GM23338 (cell line): ENCODE measurements at regions not wholly inside any gene's neighbourhood (a gene's known extent, or its start where the extent isn't known, plus 50 kb on each side); places are given as distances from the start of the nearest gene placed in this dataset.
"Not testable (repeated sequence)": the region's sequence is repeated elsewhere in the genome, so short reads cannot be mapped to it uniquely, and the experiment has no call there.

Source experiments
- ATAC-seq: fragments of 200-7000 bp; cut with Tn5 transposase; 3 replicates; pipeline ENCODE4 v1.9.1; 2020
- DNase-seq: peaks from one replicate; pipeline ENCODE4 v3.0.0-alpha.2; 2015; ENCODE audit warnings: low spot score
- H2AFZ ChIP-seq: fragments of 200-600 bp; sonication (generic); 2 replicates; pipeline ENCODE4 v1.8.0; 2016; ENCODE audit warnings: antibody characterized with exemption, mild to moderate bottlenecking, moderate library complexity
- H3F3A ChIP-seq: fragments of 200-600 bp; sonication (generic); replicated peaks from 2 replicates; pipeline ENCODE4 v1.8.0; 2017; ENCODE audit warnings: antibody characterized with exemption, mixed run types, low read depth
- H3K27ac ChIP-seq: fragments of 200-600 bp; sonication (generic); 2 replicates; pipeline ENCODE4 v1.6.1; 2016; ENCODE audit warnings: low read depth
- H3K27me3 ChIP-seq: fragments of 200-600 bp; sonication (generic); 2 replicates; pipeline ENCODE4 v1.8.0; 2016; ENCODE audit warnings: mild to moderate bottlenecking, mixed run types, moderate library complexity; ENCODE audit not compliant: insufficient read depth
- H3K36me3 ChIP-seq: fragments of 200-600 bp; sonication (generic); 2 replicates; pipeline ENCODE4 v1.8.0; 2016; ENCODE audit warnings: mild to moderate bottlenecking; ENCODE audit not compliant: insufficient read depth
- H3K4me1 ChIP-seq: fragments of 200-600 bp; sonication (generic); 2 replicates; pipeline ENCODE4 v1.8.0; 2016; ENCODE audit warnings: mild to moderate bottlenecking, moderate library complexity; ENCODE audit not compliant: insufficient read depth
- H3K4me2 ChIP-seq: fragments of 200-600 bp; sonication (generic); 2 replicates; pipeline ENCODE4 v1.7.1; 2017; ENCODE audit warnings: mixed run types
- H3K4me3 ChIP-seq: fragments of 200-600 bp; sonication (generic); 2 replicates; pipeline ENCODE4 v1.6.1; 2016; ENCODE audit warnings: mixed run types
- H3K79me2 ChIP-seq: fragments of 200-600 bp; sonication (generic); replicated peaks from 2 replicates; pipeline ENCODE4 v1.8.0; 2017; ENCODE audit warnings: mild to moderate bottlenecking; ENCODE audit not compliant: insufficient read depth
- H3K9me2 ChIP-seq: fragments of 200-600 bp; sonication (generic); 2 replicates; pipeline ENCODE4 v1.8.0; 2017; ENCODE audit not compliant: insufficient read depth
- H4K20me1 ChIP-seq: fragments of 200-600 bp; sonication (generic); replicated peaks from 2 replicates; pipeline ENCODE4 v1.8.0; 2017; ENCODE audit warnings: mild to moderate bottlenecking; ENCODE audit not compliant: insufficient read depth
- H3K27ac Mint-ChIP-seq: 2 replicates; pipeline ENCODE4 v1.8.0; 2020; ENCODE audit warnings: inconsistent platforms, mild to moderate bottlenecking, moderate library complexity, mixed read lengths
- H3K27me3 Mint-ChIP-seq: 3 replicates; pipeline ENCODE4 v1.8.0; 2022; ENCODE audit warnings: low read depth, mild to moderate bottlenecking, moderate library complexity, mixed read lengths, inconsistent platforms; ENCODE audit not compliant: insufficient read depth, poor library complexity
- H3K36me3 Mint-ChIP-seq: 3 replicates; pipeline ENCODE4 v1.8.0; 2021; ENCODE audit warnings: low read depth, mild to moderate bottlenecking, inconsistent platforms, moderate library complexity, mixed read lengths
- H3K4me1 Mint-ChIP-seq: 3 replicates; pipeline ENCODE4 v1.8.0; 2020; ENCODE audit warnings: mild to moderate bottlenecking, inconsistent platforms, mixed read lengths
- H3K4me3 Mint-ChIP-seq: 3 replicates; pipeline ENCODE4 v1.8.0; 2021; ENCODE audit warnings: moderate library complexity, mild to moderate bottlenecking, inconsistent platforms, mixed read lengths
- H3K9me3 Mint-ChIP-seq: 3 replicates; pipeline ENCODE4 v1.8.0; 2020; ENCODE audit warnings: moderate library complexity, mild to moderate bottlenecking, inconsistent platforms, mixed read lengths
- CREB1 ChIP-seq: fragments of 250-450 bp; sonication (Bioruptor Pico); IDR thresholded peaks from 2 replicates; pipeline ENCODE4 v1.5.0; 2020; ENCODE audit warnings: low read depth, mild to moderate bottlenecking, moderate library complexity
- EZH2 ChIP-seq: fragments of 200-600 bp; sonication (generic); IDR thresholded peaks from one replicate; pipeline ENCODE4 v1.8.0; 2017; ENCODE audit warnings: antibody characterized with exemption, mild to moderate bottlenecking, low read depth; ENCODE audit not compliant: unreplicated experiment
- JUNB ChIP-seq: IDR thresholded peaks from one replicate; pipeline ENCODE4 v1.6.1; 2016; ENCODE audit warnings: antibody characterized with exemption; ENCODE audit not compliant: unreplicated experiment
- POLR2AphosphoS5 ChIP-seq: IDR thresholded peaks from 2 replicates; pipeline ENCODE4 v1.6.1; 2016; ENCODE audit warnings: antibody characterized with exemption, low read depth
- REST ChIP-seq: IDR thresholded peaks from one replicate; pipeline ENCODE4 v1.6.1; 2018; ENCODE audit warnings: antibody characterized with exemption; ENCODE audit not compliant: unreplicated experiment
- STAT1 ChIP-seq: IDR thresholded peaks from one replicate; pipeline ENCODE4 v1.6.1; 2016; ENCODE audit warnings: antibody characterized with exemption; ENCODE audit not compliant: unreplicated experiment
- ZNF114 ChIP-seq: fragments of 250-450 bp; sonication (Bioruptor Pico); IDR thresholded peaks from 2 replicates; pipeline ENCODE4 v1.5.0; 2020; ENCODE audit warnings: mild to moderate bottlenecking, moderate library complexity
- TF ChIP-seq, protein P1 (sequence below), 2 experiments: fragments of 200-600 bp in 1 of 2; sonication (generic) in 1 of 2; conservative IDR thresholded peaks; 2 replicates each; pipeline versions ENCODE4 v1.5.1 to v1.6.1; 2016 to 2017; ENCODE audit warnings: antibody characterized with exemption in 2 of 2, low read depth in 2 of 2, mild to moderate bottlenecking in 2 of 2, moderate library complexity in 1 of 2
- TF ChIP-seq, protein P2 (sequence below): IDR thresholded peaks from 2 replicates; pipeline ENCODE4 v1.6.1; 2016; ENCODE audit warnings: antibody characterized with exemption

GRCh38 chr1:94349853-94350252 lies 68.3 kb upstream of the ABCD3 start (continued):
- TF ChIP-seq REST (no peak), POLR2AphosphoS5 (no peak), ZNF114 (CRISPR knock-in tag) (no peak)
- TF ChIP-seq, protein P1, sequence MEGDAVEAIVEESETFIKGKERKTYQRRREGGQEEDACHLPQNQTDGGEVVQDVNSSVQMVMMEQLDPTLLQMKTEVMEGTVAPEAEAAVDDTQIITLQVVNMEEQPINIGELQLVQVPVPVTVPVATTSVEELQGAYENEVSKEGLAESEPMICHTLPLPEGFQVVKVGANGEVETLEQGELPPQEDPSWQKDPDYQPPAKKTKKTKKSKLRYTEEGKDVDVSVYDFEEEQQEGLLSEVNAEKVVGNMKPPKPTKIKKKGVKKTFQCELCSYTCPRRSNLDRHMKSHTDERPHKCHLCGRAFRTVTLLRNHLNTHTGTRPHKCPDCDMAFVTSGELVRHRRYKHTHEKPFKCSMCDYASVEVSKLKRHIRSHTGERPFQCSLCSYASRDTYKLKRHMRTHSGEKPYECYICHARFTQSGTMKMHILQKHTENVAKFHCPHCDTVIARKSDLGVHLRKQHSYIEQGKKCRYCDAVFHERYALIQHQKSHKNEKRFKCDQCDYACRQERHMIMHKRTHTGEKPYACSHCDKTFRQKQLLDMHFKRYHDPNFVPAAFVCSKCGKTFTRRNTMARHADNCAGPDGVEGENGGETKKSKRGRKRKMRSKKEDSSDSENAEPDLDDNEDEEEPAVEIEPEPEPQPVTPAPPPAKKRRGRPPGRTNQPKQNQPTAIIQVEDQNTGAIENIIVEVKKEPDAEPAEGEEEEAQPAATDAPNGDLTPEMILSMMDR (conservative IDR thresholded peaks at IDR 0.05; ENCODE audit: low read depth in 2 of 2): no peak
- TF ChIP-seq, protein P2, sequence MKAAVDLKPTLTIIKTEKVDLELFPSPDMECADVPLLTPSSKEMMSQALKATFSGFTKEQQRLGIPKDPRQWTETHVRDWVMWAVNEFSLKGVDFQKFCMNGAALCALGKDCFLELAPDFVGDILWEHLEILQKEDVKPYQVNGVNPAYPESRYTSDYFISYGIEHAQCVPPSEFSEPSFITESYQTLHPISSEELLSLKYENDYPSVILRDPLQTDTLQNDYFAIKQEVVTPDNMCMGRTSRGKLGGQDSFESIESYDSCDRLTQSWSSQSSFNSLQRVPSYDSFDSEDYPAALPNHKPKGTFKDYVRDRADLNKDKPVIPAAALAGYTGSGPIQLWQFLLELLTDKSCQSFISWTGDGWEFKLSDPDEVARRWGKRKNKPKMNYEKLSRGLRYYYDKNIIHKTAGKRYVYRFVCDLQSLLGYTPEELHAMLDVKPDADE: no peak

- H3K27me3 ChIP-seq, ATAC-seq, H3K4me3 Mint-ChIP-seq, H3K9me3 Mint-ChIP-seq, H3K4me2 ChIP-seq, H3K4me1 Mint-ChIP-seq, H3K36me3 Mint-ChIP-seq, H3K27ac ChIP-seq, H3K4me1 ChIP-seq, H2AFZ ChIP-seq, H3K36me3 ChIP-seq, H4K20me1 ChIP-seq, H3K79me2 ChIP-seq, H3K4me3 ChIP-seq, DNase-seq, H3K9me2 ChIP-seq, H3K27me3 Mint-ChIP-seq, H3K27ac Mint-ChIP-seq, H3F3A ChIP-seq: not testable (repeated sequence)
These were observed 69.8 kb upstream of the ABCD3 start for GRCh38 chr1:94348386-94348785.

GRCh38 chr1:94345148-94345721 lies 73.0 kb upstream of the ABCD3 start:
- Histone ChIP-seq H3K79me2 (no peaks in the 10 kb centered on the region), H3K9me2 (no peaks in the 10 kb centered on the region), H3K4me1 (no peaks in the 10 kb centered on the region), H2AFZ (no peak overlapping the region), H3K27ac (no peak overlapping the region), H3F3A (no peaks in the 10 kb centered on the region), H3K27me3 (no peaks in the 10 kb centered on the region), H3K4me3 (no peak overlapping the region), H3K36me3 (no peaks in the 10 kb centered on the region), H4K20me1 (no peaks in the 10 kb centered on the region), H3K4me2 (no peak overlapping the region)
- Mint-ChIP-seq H3K36me3 (no peaks in the 10 kb centered on the region), H3K27ac (no peak overlapping the region), H3K4me1 (no peaks in the 10 kb centered on the region), H3K4me3 (no peak overlapping the region), H3K9me3 (no peaks in the 10 kb centered on the region), H3K27me3 (peaks cover 4% of the 10 kb centered on the region)
- no peak for ATAC-seq
- DNase-seq: no peak
- TF ChIP-seq CREB1 (CRISPR knock-in tag): no peak
- TF ChIP-seq POLR2AphosphoS5: no peak
- TF ChIP-seq EZH2: no peak
- TF ChIP-seq STAT1: no peak
- TF ChIP-seq JUNB: no peak
